GM12878 (cell line): ENCODE measurements at regions not wholly inside any gene's neighbourhood (a gene's known extent, or its start where the extent isn't known, plus 50 kb on each side); places are given as distances from the start of the nearest gene placed in this dataset.

Source experiments
- ATAC-seq: fragments of 200-7000 bp; cut with Tn5 transposase; 3 replicates; pipeline ENCODE4 v1.9.1; 2020; ENCODE audit warnings: mild to moderate bottlenecking, moderate library complexity
- BruUV-seq: library from RNA; stranded (reverse); fragments of 400-500 nt; replicated peaks from 2 replicates; lab custom pipeline; 2021; lab: Mats Ljungman, UMichigan
- CTCF ChIA-PET: fragments of 300-600 bp; sonication (Branson Sonifier 250); formaldehyde crosslinking; extraction: SDS; loops from one replicate; lab custom pipeline; 2021; ENCODE audit warnings: inconsistent platforms; lab: Yijun Ruan, JAX
- POLR2A ChIA-PET: fragments of 350-600 bp; formaldehyde crosslinking; extraction: SDS; loops from one replicate; lab custom pipeline; 2021; ENCODE audit warnings: inconsistent platforms; lab: Charles Lee
- RAD21 ChIA-PET: fragments of 300-600 bp; sonication (Branson Sonifier 250); formaldehyde crosslinking; loops from one replicate; lab custom pipeline; 2023; ENCODE audit warnings: antibody characterized with exemption; ENCODE audit not compliant: unreplicated experiment; lab: Charles Lee
- SMC1A ChIA-PET: fragments of 300-600 bp; sonication (Branson Sonifier 250); formaldehyde crosslinking; loops from one replicate; lab custom pipeline; 2023; ENCODE audit not compliant: unreplicated experiment, uncharacterized antibody; lab: Charles Lee
- DNase-seq: peaks from one replicate; pipeline ENCODE4 v3.0.0-alpha.2; 2011; ENCODE audit warnings: low read depth, low spot score
- FAIRE-seq: peaks from 3 replicates; lab custom pipeline; 2011; peaks lifted over from hg19 to GRCh38; lab: Jason Lieb, UNC
- H2AFZ ChIP-seq: 2 replicates; pipeline ENCODE4 v1.6.0; 2011; ENCODE audit warnings: low read depth, low read length, control low read depth; ENCODE audit not compliant: control insufficient read depth
- H3K27ac ChIP-seq: 2 replicates; pipeline ENCODE4 v1.5.1; 2011; ENCODE audit warnings: control low read depth; ENCODE audit not compliant: control insufficient read depth, insufficient read depth
- H3K27me3 ChIP-seq, 2 experiments: replicated peaks in 1 of 2; 2 replicates each; pipeline versions ENCODE4 v1.6.0 to v1.6.1; 2011; ENCODE audit warnings: low read length in 1 of 2; ENCODE audit not compliant: control insufficient read depth in 2 of 2, insufficient read depth in 2 of 2
- H3K36me3 ChIP-seq, 2 experiments: 2 replicates each; pipeline ENCODE4 v1.5.1; 2011; ENCODE audit warnings: low read length in 1 of 2; ENCODE audit not compliant: control insufficient read depth in 2 of 2, insufficient read depth in 2 of 2
- H3K4me1 ChIP-seq: 2 replicates; pipeline ENCODE4 v1.6.1; 2011; ENCODE audit warnings: mild to moderate bottlenecking, low read length, moderate library complexity, mixed read lengths; ENCODE audit not compliant: control insufficient read depth, insufficient read depth
- H3K4me2 ChIP-seq: 2 replicates; pipeline ENCODE4 v1.6.0; 2011; ENCODE audit warnings: control low read depth; ENCODE audit not compliant: control insufficient read depth, insufficient read depth
- H3K4me3 ChIP-seq: fragments of 200-600 bp; sonication (generic); 2 replicates; pipeline ENCODE4 v1.5.1; 2016
- H3K79me2 ChIP-seq: 2 replicates; pipeline ENCODE4 v1.6.0; 2011; ENCODE audit warnings: low read length; ENCODE audit not compliant: control insufficient read depth, insufficient read depth
- H3K9ac ChIP-seq: 2 replicates; pipeline ENCODE4 v1.8.0; 2011; ENCODE audit warnings: low read length, control low read depth, mixed read lengths; ENCODE audit not compliant: control insufficient read depth, insufficient read depth
- H3K9me3 ChIP-seq: replicated peaks from 3 replicates; pipeline ENCODE4 v1.5.1; 2011; ENCODE audit warnings: mild to moderate bottlenecking, low read length; ENCODE audit not compliant: control insufficient read depth, insufficient read depth
- H4K20me1 ChIP-seq: 2 replicates; pipeline ENCODE4 v1.6.0; 2011; ENCODE audit not compliant: control insufficient read depth, insufficient read depth
- HDGF ChIP-seq: fragments of 450-650 bp; IDR thresholded peaks from 2 replicates; pipeline ENCODE4 v1.6.1; 2016; ENCODE audit warnings: antibody characterized with exemption
- IRF4 ChIP-seq: IDR thresholded peaks from 2 replicates; pipeline ENCODE4 v1.6.1; 2011; ENCODE audit warnings: low read depth, low read length
- KAT2A ChIP-seq: conservative IDR thresholded peaks from 2 replicates; pipeline ENCODE4 v1.6.1; 2011; ENCODE audit warnings: low read depth, low read length; ENCODE audit not compliant: control insufficient read depth
- NFYA ChIP-seq: IDR thresholded peaks from 2 replicates; pipeline ENCODE4 v1.6.1; 2011; ENCODE audit warnings: low read depth, mild to moderate bottlenecking, low read length, improper control_type of control experiment, borderline replicate concordance
- RUNX3 ChIP-seq: IDR thresholded peaks from 2 replicates; pipeline ENCODE4 v1.6.1; 2012; ENCODE audit warnings: low read length, inconsistent platforms
- ZSCAN29 ChIP-seq: fragments of 450-650 bp; IDR thresholded peaks from 2 replicates; pipeline ENCODE4 v1.6.1; 2017; ENCODE audit warnings: mild to moderate bottlenecking, moderate library complexity
- WGBS: methylation state at CpG from one replicate; pipeline ENCODE4 v1.1.6; 2016; ENCODE audit warnings: low lambda C conversion rate; ENCODE audit not compliant: insufficient replicate concordance, insufficient coverage; ENCODE audit errors: missing lambda C conversion rate; 5-methylcytosine and 5-hydroxymethylcytosine counted together
- in situ Hi-C: fragments of 300-500 bp; cut with MboI; formaldehyde crosslinking; loops from 9 replicates; pipeline ENCODE4 v1.14.3; 2018; ENCODE audit warnings: mixed read lengths
- intact Hi-C: fragments of 100-400 bp; cut with micrococcal nuclease; formaldehyde crosslinking; loops from one replicate; pipeline ENCODE4 v1.14.2; 2022; ENCODE audit not compliant: unreplicated experiment
- TF ChIP-seq, protein P1 (sequence below): fragments of 450-650 bp; IDR thresholded peaks from 2 replicates; pipeline ENCODE4 v1.6.1; 2014; ENCODE audit warnings: mild to moderate bottlenecking
- TF ChIP-seq, protein P2 (sequence below): fragments of 450-650 bp; IDR thresholded peaks from 2 replicates; pipeline ENCODE4 v1.6.1; 2016; ENCODE audit warnings: mild to moderate bottlenecking, moderate library complexity, borderline replicate concordance
- TF ChIP-seq, protein P3 (sequence below): IDR thresholded peaks from 2 replicates; pipeline ENCODE4 v1.6.1; 2012; ENCODE audit warnings: low read length, inconsistent platforms

DNA sequence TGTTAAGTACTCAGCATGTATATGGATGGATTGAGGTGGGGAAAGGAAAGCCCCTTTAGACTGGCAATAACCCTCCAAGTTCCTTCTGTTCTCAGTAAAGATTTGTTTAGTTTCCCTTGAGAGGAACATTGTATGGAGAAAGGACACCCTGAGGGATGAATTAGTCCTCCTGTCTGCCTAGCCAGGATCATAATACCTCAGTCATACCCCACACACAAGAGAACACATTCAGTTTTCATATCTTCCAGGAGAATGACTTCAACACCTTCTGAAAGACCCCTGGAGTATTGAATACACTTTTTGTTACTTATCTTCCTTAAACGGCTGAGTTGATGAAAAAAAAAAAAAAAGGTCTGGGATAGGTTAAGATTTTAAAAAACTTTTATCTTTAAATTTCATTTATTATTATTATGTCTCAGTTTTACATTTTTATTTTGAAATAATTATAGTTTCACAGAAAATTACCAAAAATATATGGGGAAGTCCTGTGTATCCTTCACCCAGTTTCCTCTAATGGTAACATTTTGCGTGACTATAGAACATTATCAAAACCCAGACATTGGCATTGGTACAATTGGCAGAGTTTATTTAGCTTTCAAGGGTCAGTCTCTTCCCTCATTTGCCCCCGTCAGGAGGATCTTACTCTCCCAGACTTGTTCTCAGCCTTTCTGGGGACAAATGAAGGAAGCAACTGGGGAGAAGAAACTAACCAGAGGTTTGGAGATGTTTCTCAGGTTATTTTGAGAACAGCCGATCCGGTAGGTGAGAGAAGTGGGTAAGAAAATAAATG, 88.0 kb downstream of the ACTBL2 start:
- TF ChIP-seq, protein P1, sequence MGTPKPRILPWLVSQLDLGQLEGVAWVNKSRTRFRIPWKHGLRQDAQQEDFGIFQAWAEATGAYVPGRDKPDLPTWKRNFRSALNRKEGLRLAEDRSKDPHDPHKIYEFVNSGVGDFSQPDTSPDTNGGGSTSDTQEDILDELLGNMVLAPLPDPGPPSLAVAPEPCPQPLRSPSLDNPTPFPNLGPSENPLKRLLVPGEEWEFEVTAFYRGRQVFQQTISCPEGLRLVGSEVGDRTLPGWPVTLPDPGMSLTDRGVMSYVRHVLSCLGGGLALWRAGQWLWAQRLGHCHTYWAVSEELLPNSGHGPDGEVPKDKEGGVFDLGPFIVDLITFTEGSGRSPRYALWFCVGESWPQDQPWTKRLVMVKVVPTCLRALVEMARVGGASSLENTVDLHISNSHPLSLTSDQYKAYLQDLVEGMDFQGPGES, result no peak
- TF ChIP-seq ZSCAN29, result no peak
- TF ChIP-seq IRF4, result no peak
- TF ChIP-seq, protein P2, sequence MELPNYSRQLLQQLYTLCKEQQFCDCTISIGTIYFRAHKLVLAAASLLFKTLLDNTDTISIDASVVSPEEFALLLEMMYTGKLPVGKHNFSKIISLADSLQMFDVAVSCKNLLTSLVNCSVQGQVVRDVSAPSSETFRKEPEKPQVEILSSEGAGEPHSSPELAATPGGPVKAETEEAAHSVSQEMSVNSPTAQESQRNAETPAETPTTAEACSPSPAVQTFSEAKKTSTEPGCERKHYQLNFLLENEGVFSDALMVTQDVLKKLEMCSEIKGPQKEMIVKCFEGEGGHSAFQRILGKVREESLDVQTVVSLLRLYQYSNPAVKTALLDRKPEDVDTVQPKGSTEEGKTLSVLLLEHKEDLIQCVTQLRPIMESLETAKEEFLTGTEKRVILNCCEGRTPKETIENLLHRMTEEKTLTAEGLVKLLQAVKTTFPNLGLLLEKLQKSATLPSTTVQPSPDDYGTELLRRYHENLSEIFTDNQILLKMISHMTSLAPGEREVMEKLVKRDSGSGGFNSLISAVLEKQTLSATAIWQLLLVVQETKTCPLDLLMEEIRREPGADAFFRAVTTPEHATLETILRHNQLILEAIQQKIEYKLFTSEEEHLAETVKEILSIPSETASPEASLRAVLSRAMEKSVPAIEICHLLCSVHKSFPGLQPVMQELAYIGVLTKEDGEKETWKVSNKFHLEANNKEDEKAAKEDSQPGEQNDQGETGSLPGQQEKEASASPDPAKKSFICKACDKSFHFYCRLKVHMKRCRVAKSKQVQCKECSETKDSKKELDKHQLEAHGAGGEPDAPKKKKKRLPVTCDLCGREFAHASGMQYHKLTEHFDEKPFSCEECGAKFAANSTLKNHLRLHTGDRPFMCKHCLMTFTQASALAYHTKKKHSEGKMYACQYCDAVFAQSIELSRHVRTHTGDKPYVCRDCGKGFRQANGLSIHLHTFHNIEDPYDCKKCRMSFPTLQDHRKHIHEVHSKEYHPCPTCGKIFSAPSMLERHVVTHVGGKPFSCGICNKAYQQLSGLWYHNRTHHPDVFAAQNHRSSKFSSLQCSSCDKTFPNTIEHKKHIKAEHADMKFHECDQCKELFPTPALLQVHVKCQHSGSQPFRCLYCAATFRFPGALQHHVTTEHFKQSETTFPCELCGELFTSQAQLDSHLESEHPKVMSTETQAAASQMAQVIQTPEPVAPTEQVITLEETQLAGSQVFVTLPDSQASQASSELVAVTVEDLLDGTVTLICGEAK, result no peak
- no peak for TF ChIP-seq HDGF
- no peak for TF ChIP-seq KAT2A
- no peak for TF ChIP-seq NFYA
- TF ChIP-seq RUNX3, result no peak
- TF ChIP-seq, protein P3, sequence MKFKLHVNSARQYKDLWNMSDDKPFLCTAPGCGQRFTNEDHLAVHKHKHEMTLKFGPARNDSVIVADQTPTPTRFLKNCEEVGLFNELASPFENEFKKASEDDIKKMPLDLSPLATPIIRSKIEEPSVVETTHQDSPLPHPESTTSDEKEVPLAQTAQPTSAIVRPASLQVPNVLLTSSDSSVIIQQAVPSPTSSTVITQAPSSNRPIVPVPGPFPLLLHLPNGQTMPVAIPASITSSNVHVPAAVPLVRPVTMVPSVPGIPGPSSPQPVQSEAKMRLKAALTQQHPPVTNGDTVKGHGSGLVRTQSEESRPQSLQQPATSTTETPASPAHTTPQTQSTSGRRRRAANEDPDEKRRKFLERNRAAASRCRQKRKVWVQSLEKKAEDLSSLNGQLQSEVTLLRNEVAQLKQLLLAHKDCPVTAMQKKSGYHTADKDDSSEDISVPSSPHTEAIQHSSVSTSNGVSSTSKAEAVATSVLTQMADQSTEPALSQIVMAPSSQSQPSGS, result no peak
- TF ChIP-seq, all 136 proteins: peak for 0
- H3K27ac ChIP-seq, result no peak overlapping the region
- ChIA-PET RAD21 (no interaction called here), CTCF (no interaction called here), SMC1A (no interaction called here), POLR2A (no interaction called here)
- H2AFZ ChIP-seq, result no peak overlapping the region
- intact Hi-C loops (no loop called here), in situ Hi-C loops (no loop called here)
- no peak overlapping the region for H3K9ac ChIP-seq
- BruUV-seq, result no TSS peak
- WGBS, result 49% methylated on average over 5 of the region's 5 CpGs
- no peak for ATAC-seq
- H4K20me1 ChIP-seq, result no peaks in the 10 kb centered on the region
- H3K4me1 ChIP-seq, result no peaks in the 10 kb centered on the region
- H3K27me3 ChIP-seq, result no peaks in the 10 kb centered on the region
- H3K4me2 ChIP-seq, result no peak overlapping the region
- no peaks in the 10 kb centered on the region for H3K36me3 ChIP-seq
- H3K9me3 ChIP-seq, result no peaks in the 10 kb centered on the region
- FAIRE-seq, result no peak
- no peak overlapping the region for H3K4me3 ChIP-seq
- no peaks in the 10 kb centered on the region for H3K79me2 ChIP-seq
- no peak for DNase-seq
